Activated CD8-positive, alpha-beta memory T cell treated with anti-CD3 and anti-CD28 coated beads, Interleukin-2, amount 50 U/mL, for 1 hour (primary cell): ENCODE measurements at regions not wholly inside any gene's neighbourhood (a gene's known extent, or its start where the extent isn't known, plus 50 kb on each side); places are given as distances from the start of the nearest gene placed in this dataset.
A peak's percentile ranks its signal among the peaks of the same experiment; 100 is the strongest.
"Not testable (repeated sequence)": the region's sequence is repeated elsewhere in the genome, so short reads cannot be mapped to it uniquely, and the experiment has no call there.

Experiments used
- DNase-seq: peaks from one replicate; pipeline ENCODE4 v3.0.0-alpha.2; 2020; ENCODE audit errors: extremely low read depth

DNA sequence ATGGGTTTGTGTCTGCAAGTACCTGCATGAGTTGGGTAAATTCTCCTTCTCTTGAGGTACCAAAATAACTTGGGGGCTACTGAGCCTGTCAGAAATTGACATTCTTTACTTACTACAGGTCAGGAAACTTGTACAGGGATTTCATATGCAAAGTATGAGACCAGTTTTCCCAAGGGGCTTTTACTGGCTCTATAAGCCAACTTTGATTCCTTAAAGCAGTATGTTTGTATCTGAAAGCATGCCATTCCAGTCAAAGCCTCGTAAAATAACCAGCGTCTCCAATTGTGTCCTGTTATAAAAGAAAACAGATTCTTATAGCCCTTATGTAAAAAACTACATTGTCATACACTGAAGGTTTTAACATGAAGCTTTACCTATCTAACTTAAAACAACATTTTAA is 90.2 kb downstream of the ZNF467 start:
- no peak for DNase-seq

- DNase-seq = no peak
Measured at GRCh38 chr7:149682038-149682437, 91.3 kb downstream of the ZNF467 start.

DNA sequence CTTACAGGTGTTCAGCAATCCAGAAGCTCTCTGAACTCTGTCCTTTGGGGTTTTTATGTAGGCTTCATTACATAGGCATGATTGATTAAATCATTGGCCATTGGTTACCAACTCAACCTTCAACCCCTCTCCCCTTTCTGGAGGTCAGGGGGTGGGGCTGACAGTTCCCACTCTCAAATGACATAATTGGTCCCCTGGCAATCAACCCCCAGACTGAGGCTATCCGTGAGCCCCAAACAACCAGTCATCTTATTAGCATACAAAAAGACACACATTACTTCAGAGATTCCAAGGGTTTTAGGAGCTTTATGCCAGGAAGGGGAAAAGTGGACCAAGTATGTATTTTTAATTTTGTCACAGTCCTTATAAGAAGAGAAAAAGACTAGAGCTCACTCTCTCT is 92.1 kb downstream of the ZNF467 start:
- no peak for DNase-seq

DNA sequence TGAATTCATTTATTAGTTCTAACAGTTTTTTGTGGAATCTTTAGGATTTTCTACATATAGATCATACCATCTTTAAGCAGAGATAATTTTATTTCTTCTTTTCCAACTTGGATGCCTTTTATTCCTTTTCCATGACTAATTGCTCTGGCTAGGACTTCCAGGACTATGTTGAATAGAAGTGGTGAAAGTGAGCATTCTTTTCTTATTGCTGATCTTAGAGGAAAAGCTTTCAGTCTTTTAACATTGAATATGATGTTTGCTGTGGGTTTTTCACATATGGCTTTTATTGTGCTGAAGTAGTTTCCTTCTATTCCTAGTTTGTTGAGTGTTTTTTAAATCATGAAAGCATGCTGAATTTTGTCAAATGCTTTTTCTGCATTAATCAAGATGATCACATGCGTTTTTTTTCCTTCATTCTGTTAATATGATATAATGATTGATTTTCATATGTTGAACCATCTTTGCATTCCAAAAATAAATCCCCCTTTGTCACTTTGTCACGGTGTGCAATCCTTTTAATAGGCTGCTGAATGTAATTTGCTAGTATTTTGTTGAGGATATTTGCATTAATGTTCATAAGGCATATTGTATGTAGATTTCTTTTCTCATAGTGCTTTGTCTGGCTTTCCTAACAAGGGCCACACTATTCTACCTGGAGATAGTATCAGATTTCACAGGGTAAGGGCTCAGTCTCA is 92.9 kb downstream of the ZNF467 start:
- no peak for DNase-seq

- not testable (repeated sequence) for DNase-seq
Measured at GRCh38 chr7:149674728-149675385, 98.5 kb downstream of the ZNF467 start.

GRCh38 chr7:149673006-149673405 is 100.4 kb downstream of the ZNF467 start:
- DNase-seq = no peak

DNA sequence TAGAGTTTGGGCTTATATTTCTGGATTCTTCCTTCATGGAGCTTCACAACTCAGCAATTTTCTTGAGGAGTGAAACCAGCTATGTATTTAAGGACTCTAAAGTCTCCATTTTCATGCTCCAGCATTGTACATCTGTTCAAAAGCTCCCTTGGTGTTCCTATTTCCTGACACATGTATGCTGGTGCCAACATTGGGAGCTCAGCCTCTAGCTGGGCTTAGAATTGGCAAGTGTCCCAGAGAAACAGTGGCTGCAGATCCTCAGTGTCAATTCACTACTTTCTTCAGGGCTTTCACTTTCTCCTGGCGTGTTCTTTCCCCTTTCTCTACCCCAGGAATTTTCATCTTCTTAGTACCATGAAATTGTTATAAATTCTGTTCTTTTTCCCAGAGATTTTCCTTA is 103.1 kb downstream of the ZNF467 start:
- no peak for DNase-seq

- no peak for DNase-seq
Measured at GRCh38 chr7:149669121-149669818, 104.1 kb downstream of the ZNF467 start.

DNA sequence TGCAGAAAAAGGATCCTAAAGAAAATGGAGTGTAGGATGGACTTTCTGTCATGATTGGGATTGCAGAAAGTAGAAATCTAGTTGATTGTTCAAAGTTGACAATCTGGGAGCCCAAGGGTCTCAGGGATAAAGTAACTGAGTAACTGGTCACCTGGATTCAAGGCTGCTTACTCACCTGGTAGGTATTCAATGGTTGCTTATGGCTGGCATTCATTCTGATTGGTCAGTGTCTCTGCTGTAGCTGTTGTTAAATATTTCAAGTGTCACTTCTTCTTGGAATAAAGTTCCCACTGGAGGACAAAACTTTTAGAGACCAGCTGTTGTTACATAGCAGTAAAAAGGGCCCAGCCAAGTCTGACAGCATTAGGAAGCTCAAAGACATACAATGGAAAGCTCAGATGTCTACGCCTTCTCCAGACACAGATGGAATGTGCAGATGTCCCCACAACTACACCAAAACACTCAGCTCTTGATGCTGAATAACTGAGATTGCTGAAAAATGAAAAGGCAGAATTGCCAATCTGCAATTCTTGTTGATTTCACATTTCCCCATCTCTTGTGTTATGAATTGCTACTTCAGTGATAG is 106.9 kb downstream of the ZNF467 start:
- no peak for DNase-seq

GRCh38 chr7:149665618-149666017 is 107.8 kb downstream of the ZNF467 start:
- DNase-seq = not testable (repeated sequence)

GRCh38 chr7:149664666-149665065 is 108.7 kb downstream of the ZNF467 start:
- DNase-seq = no peak

GRCh38 chr7:149664176-149664575 is 109.2 kb downstream of the ZNF467 start:
- no peak for DNase-seq

GRCh38 chr7:149662591-149663095 is 110.7 kb downstream of the ZNF467 start:
- peak; percentile 10 for DNase-seq

DNA sequence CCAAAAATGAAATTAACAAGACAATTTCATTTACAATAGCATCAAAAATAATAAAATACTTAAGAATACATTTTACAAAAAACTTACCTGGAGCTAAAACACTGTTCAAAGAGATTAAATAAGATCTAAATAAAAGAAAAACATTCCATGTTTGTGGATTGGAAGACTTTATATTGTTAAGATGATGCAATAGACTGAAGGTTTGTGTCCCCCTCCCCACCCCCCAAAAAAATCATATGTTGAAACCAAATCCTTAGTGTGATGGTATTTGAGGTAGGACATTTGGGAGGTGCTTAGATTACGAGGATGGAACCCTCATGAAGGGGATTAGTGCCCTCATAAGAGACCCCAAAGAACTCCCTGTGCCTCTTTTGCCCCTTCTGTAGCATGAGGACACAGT is 117.6 kb downstream of the ZNF467 start:
- DNase-seq = no peak

DNA sequence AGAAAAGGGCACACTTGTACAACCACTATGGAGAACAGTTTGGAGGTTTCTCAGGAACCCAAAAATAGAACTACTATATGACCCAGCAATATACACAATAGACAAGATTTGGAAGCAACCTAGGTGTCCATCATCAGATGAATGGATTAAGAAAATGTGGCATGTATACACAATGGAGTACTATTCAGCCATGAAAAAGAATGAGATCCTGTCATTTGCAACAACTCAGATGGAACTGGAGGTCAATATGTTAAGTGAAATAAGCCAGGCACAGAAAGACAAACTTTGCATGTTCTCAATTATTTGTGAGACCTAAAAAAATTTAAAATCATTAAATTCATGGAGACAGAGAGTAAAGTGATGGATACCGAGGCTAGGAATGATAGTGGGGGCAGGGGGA is 118.8 kb downstream of the ZNF467 start:
- DNase-seq = no peak

DNA sequence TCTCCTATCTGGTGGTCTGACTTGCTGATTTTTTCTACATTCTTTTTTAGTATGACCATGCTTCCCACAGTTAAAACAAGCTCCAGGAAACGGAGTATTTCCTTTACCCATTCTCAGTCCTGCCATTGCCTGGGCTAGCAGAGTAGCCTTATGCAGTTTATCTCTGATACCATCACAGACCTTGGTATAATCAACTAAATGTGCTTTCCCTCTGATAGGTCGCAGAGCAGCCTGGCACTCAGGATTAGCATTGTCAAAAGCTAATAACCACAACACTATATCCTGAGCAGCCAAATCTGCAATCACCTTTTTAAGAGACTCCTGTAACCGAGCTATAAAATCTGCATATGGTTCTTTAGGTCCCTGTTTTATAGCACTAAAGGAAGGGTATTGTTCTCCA is 123.2 kb downstream of the ZNF467 start:
- not testable (repeated sequence) for DNase-seq

DNA sequence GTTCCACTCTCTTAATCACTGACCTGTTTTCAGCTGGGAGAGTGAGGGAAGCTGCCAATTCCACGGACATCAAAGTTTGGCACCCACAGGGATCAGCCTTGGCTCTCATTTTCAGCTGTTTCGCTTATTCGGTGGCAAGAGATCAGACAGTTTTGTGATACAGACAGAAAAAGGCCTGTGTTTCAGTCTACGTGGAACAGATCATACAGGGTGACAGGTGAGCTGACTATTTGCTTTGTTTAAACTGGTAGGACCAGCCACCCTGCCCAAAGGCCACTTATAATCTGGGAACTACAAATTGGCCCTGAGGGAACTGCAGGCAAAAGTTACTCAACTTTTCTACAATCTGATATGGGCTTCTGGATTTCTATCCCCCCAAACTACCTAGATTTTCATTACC is 128.6 kb downstream of the ZNF467 start:
- DNase-seq = no peak

GRCh38 chr7:149642589-149642988 is 130.8 kb downstream of the ZNF467 start:
- no peak for DNase-seq

- DNase-seq = no peak
Measured at GRCh38 chr7:149638566-149639320, 134.6 kb downstream of the ZNF467 start.

DNA sequence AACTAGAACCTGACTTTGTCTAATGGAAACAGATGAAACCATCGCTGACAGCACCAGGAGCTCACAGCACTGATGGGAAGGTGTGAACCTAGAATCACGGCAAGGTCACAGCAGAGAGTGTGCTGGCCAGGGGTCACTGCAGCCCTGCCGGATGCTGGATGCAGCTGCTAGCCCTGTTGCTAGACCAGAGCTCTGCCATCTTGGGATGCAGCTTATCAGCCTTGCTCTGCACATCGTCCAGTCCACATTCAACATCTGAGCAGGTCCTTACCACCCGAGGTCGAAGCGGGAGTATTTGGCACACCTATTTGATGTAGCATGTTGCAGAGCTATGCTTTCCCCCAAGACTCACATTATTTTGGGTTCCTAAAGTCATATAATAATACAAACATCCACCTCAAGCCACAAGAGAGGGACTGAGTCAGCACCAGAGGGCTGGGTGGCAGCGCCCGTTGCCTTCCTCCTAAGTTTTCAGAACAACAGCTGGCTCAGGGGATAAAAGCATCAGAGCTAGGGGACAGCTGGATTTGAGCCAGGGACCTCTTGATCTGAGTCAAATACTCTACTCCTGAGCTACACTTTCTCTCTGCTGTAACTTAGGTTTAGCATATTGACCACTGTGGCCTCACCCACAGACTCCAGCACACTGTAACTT is 135.3 kb downstream of the ZNF467 start:
- no peak for DNase-seq
